ENCODE measurements at regions not wholly inside any gene's neighbourhood (a gene's known extent, or its start where the extent isn't known, plus 50 kb on each side); places are given as distances from the start of the nearest gene placed in this dataset.

- no peak overlapping the region for H3K4me3 ChIP-seq (replicated peaks in 1 of 2; ENCODE audit: low read depth in 2 of 2, low read length in 2 of 2)
- no peak for DNase-seq (ENCODE audit: low read depth in 2 of 2)
- TF ChIP-seq, protein P1, sequence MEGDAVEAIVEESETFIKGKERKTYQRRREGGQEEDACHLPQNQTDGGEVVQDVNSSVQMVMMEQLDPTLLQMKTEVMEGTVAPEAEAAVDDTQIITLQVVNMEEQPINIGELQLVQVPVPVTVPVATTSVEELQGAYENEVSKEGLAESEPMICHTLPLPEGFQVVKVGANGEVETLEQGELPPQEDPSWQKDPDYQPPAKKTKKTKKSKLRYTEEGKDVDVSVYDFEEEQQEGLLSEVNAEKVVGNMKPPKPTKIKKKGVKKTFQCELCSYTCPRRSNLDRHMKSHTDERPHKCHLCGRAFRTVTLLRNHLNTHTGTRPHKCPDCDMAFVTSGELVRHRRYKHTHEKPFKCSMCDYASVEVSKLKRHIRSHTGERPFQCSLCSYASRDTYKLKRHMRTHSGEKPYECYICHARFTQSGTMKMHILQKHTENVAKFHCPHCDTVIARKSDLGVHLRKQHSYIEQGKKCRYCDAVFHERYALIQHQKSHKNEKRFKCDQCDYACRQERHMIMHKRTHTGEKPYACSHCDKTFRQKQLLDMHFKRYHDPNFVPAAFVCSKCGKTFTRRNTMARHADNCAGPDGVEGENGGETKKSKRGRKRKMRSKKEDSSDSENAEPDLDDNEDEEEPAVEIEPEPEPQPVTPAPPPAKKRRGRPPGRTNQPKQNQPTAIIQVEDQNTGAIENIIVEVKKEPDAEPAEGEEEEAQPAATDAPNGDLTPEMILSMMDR (IDR thresholded peaks at IDR 0.05; ENCODE audit: low read depth, low read length) = no peak
Observed at GRCh38 chr3:10744098-10744465, 71.9 kb upstream of the SLC6A11 start.

DNA sequence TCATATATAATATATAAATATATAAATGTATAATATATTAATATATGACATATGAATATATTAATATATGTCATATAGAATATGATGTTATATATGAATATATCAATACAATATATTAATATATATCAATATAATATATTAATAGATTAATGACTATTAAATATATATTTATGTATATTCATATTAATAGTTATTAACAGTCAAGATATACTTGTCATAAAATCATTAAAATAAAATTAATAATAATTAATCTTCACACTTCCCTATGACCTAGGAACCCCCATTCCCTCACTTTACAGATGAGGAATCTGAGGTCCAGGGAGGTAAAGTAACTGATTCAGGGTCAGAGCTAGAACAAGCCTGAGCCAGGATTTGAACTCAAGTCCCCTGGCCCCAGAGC, 70.6 kb upstream of the SLC6A11 start:
- TF ChIP-seq, protein P1 (IDR thresholded peaks at IDR 0.05; ENCODE audit: low read depth, low read length) = no peak
- no peak overlapping the region for H3K4me3 ChIP-seq (replicated peaks in 1 of 2; ENCODE audit: low read depth in 2 of 2, low read length in 2 of 2)
- DNase-seq (ENCODE audit: low read depth in 2 of 2) = no peak

DNA sequence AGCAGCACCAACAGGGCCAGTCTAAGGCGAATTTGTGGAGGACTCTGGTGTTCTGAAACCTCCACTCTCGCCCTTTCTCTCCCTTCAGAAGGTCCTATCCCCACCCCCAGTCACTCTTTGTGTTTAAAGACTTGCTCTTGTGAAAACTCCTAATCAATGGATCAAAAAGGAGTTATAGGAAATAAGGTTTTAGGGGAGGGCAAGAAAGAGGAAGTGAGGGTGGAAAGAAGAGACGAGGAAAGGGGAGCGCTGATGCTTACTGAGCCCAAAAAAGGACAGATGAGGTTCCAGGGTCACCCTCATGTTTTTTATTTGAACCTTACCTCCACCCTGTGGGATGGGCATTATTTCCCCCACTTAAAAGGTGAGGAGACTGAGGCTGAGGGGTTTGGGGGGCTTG, 70.0 kb upstream of the SLC6A11 start:
- no peak overlapping the region for H3K4me3 ChIP-seq (replicated peaks in 1 of 2; ENCODE audit: low read depth in 2 of 2, low read length in 2 of 2)
- DNase-seq (ENCODE audit: low read depth in 2 of 2) = no peak
- TF ChIP-seq, protein P1 (IDR thresholded peaks at IDR 0.05; ENCODE audit: low read depth, low read length) = no peak

- TF ChIP-seq, protein P1 (IDR thresholded peaks at IDR 0.05; ENCODE audit: low read depth, low read length) = no peak
- H3K4me3 ChIP-seq (replicated peaks in 1 of 2; ENCODE audit: low read depth in 2 of 2, low read length in 2 of 2) = no peak overlapping the region
- DNase-seq (ENCODE audit: low read depth in 2 of 2) = no peak
Observed at GRCh38 chr3:10746684-10747083, 69.3 kb upstream of the SLC6A11 start.

DNA sequence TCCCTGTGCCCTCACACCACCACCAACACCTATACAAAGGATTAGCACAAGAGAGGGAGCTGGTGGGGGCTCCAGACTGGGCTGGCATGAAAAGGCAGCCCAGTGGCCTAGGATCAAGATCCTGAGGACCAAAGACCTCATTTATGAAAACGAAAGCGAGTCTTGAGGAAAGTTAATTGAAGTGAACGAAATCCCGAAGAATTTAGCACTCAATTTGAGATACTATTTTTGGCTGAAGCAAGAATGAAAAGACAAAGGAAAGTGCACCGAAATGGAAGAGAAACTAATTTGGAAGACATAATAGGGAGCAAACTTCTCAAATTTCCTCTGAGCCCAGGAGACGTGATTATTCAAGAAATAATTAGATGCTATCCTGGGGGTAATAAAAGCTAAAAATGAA, 68.7 kb upstream of the SLC6A11 start:
- TF ChIP-seq, protein P1 (IDR thresholded peaks at IDR 0.05; ENCODE audit: low read depth, low read length) = no peak
- DNase-seq (ENCODE audit: low read depth in 2 of 2) = no peak
- H3K4me3 ChIP-seq (replicated peaks in 1 of 2; ENCODE audit: low read depth in 2 of 2, low read length in 2 of 2) = no peak overlapping the region

- no peak for DNase-seq (ENCODE audit: low read depth in 2 of 2)
- no peak overlapping the region for H3K4me3 ChIP-seq (replicated peaks in 1 of 2; ENCODE audit: low read depth in 2 of 2, low read length in 2 of 2)
- TF ChIP-seq, protein P1 (IDR thresholded peaks at IDR 0.05; ENCODE audit: low read depth, low read length) = no peak
Observed at GRCh38 chr3:10748040-10748439, 68.0 kb upstream of the SLC6A11 start.

GRCh38 chr3:10753964-10754363, 62.1 kb upstream of the SLC6A11 start:
- peak; percentile 46 for DNase-seq (ENCODE audit: low read depth in 2 of 2)
- TF ChIP-seq, protein P1 (IDR thresholded peaks at IDR 0.05; ENCODE audit: low read depth, low read length) = no peak
- no peak overlapping the region for H3K4me3 ChIP-seq (replicated peaks in 1 of 2; ENCODE audit: low read depth in 2 of 2, low read length in 2 of 2)

Measured in cardiac fibroblast (primary cell).